Embryonic facial prominence (tissue), 1 donor: ENCODE measurements at regions not wholly inside any gene's neighbourhood (a gene's known extent, or its start where the extent isn't known, plus 50 kb on each side); places are given as distances from the start of the nearest gene placed in this dataset.
A peak's percentile ranks its signal among the peaks of the same experiment; 100 is the strongest.
"Not testable (repeated sequence)": the region's sequence is repeated elsewhere in the genome, so short reads cannot be mapped to it uniquely, and the experiment has no call there.

Source experiments
- DNase-seq: peaks from one replicate; pipeline ENCODE4 v3.0.0-alpha.2; 2016; ENCODE audit errors: extremely low spot score

DNA sequence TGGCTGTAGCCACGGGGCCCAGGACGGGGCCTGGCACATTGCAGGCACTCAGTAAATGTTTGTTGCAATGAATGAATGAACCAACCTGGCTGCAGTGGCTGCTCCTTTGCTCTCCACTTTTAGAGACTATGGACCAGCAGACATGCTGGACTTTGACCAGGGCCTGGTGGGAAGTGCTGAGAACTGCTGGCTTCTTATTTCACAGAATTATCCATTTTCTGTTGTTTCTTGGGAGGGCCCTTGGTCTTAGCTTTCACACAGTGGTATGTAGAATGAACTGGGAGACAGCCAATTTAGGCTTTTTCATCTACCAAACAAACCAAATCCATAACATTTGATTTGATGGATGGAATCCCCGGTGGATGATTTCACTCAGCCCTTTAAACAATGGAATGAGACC, 78.0 kb upstream of the LHFPL2 start:
- DNase-seq: no peak

DNA sequence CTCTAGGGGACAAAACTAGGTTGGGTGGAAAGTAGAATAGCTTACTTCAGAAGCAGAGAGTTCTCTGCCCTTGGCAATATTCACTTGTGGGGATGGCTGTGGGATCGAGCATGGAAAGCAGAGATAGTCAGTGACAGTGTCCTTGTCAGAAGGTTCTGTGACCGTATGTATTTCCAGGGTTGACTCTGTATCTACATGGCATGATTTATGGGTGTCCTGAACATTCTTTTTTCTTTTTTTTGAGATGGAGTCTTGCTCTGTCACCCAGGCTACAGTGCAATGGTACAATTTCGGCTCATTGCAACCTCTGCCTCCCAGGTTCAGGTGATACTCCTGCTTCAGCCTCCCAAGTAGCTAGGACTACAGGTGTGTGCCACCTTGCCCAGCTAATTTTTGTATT, 77.4 kb upstream of the LHFPL2 start:
- no peak for DNase-seq

DNA sequence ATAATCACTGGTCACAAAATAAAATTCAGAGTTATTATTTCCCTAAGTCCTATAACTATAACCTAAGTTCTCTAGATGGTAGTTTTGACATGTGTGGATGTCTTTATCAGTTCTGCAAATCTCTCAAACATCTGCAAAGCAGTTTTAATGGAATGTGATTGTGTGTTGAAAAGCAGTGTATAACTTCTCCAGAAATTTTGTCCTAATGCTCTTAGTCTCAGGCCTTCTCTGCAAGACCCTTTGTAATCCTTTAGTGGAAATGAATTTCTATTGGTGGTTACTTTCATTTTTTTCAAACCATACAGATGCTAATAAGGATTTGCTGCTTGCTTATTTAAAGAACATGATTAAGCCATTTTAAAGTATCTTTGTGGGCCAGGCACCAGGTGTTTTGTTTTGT, 75.5 kb upstream of the LHFPL2 start:
- no peak for DNase-seq

DNA sequence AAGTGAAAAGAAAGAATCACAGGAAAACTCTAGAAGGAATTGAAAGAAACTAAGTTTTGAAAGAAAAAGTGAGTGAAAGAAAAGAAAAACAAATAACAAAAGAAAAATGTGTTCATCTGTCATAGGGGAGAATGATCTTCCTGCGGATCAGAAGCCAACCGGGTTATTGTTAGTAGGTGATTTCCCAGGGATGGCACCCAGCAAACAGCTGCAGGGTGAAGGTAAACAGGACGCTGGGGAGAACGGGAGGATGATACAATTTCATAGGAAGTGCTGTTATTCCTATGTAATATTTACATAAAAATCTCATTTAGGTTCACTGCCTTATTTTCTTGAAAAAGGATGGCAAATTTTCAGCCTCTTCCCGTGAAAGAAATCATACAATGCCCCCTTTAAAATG, 72.4 kb upstream of the LHFPL2 start:
- DNase-seq: no peak

DNA sequence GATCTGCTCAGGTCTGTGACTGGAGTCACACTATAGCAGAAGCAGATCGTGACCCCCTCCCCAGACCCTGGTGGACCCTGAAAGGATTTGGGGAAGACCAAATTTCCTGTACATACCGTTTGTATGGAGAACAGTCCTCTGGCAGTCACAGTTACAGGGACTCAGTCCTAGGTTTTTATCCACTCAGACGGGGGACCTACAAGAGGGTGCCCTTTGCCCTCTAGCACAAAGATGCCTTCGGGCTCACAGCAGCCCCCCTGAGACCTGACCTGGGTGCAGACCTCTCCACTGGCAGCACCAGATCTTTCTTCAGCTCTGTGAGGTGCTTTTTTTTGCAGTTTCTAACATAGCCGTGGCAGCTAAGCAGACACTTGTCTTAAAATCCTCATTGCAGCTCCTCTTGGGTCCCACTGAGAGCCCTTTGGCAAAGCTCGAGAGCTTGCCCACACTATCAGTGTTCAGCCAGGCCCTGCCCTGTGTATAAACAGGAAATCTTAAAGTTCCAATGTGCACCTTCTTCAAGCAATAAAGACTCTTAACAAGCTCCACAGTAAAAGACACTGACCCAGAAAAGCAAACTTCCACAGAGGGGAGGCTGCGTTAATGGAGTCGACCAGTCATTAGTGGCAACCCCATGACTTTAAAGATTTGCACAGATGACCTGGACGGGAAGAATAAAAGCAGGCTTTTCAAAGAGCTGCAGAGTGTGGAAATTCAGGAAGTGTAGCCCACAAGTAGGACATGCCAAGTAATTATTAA, 71.8 kb upstream of the LHFPL2 start:
- no peak for DNase-seq

DNA sequence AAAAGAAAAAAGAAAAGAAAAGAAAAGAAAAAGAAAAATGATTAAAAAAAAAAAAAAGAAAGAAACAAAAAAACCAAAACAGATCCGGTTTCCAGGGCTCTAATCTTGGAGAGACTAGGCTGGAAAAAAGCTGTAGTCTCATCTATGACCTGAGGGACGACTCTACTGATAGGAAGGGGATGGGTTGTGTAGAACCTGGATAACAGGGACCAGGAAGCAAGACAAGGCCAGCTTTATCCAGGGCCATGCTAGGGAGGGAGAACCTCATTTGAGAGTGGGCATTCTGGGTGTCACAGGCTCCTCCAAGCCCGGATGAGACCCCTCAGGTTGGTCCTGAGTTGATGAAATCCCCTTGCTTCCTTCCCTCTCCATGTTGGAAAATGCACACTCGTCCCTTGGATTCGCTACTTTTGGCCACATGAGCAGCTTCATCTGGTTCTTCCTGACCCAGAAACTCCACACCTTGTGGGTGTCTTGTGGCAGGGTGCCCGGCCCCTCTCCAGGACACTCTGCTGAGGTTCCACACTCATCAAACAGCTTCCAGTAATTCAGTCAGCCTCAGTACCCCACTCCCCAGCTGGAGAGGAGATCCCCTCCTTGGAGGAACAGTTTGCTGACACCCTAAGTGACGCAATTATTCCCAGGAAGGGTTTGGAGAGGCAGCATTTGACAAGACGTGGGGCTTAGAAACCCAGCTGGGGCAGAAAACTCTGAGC, 71.1 kb upstream of the LHFPL2 start:
- no peak for DNase-seq

DNA sequence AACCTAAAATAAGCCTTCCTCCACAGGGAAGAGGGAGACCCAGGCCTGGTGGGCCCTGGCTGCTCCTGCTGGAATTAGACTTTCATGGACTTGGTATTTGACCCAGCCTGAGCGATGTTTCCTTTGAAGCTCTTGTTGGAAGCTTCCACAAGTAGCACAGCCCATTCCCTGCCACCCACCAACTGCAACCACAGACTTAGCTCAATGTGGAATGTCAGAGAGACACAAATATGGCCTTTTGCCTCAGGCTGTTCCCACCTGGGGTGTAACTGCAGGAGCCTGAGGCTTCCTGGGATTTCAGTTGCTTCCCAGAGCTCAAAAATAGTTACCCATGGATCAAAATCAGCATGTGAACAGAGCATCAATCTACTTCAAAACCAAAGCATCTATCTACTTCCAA, 70.3 kb upstream of the LHFPL2 start:
- no peak for DNase-seq

DNA sequence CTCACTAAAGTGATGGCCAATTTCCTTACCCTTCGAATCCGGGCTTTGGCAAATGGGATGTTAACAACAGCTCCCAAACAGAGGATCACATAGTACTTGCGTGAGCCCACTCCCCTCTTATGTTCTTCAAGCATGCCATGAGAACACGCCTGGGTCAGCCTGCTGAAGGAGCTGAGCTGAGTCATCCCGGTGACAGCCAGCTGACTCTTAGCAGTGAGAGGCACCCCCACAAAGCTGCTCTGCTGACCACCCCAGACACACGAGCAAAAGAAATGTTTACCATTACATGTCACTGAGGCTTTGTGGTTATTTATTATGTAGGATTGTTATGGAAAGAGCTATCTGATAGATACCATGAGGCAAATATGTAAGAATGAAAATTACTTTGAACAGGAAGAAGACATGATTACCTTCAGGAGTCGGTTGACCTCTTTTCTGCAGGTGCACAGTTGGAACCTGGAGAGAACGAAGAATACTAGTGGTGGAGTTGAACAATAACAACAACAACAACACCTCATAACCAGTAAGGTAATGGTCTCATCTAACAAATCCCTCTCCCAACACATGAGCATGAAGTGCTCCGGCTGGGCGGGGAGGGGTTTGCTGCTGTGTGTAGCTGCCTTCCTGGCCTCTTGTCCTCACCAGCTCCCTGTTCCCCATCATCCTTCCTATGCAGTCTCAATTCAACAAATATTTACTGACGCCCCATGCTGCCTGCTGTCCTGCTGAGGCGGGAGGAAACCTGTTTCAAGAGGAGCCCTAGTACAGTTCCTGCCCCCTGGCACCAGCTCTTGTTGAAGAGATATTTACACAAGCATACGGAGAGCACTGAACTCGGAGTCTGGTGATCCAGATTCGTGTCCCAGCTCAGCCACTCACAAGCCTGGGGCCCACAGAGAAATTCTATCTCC, 69.4 kb upstream of the LHFPL2 start:
- no peak for DNase-seq

DNA sequence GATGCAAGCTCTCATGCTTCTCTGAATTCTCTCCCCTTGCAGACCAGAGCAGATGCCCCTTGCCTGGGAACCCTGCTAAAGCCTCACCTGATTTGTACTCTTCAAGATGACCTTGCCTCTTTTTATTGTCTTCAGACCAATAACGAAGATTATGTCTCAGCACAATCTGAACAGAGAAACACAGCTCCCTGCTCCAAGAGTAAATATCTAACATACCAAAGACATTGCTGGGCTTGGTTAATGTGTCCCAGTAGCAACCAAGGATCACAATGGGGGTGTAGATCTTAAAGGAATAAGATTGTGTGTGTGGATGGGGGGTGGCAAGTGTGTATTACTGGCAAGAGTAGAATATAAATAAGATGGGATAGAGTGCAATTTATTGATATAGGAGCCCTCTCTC, 67.6 kb upstream of the LHFPL2 start:
- DNase-seq: no peak

DNA sequence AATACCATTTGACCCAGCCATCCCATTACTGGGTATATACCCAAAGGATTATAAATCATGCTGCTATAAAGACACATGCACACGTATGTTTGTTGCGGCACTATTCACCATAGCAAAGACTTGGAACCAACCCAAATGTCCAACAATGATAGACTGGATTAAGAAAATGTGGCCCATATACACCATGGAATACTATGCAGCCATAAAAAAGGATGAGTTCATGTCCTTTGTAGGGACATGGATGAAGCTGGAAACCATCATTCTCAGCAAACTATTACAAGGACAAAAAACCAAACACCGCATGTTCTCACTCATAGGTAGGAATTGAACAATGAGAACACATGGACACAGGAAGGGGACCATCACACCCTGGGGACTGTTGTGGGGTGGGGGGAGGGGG, 66.8 kb upstream of the LHFPL2 start:
- not testable (repeated sequence) for DNase-seq

DNA sequence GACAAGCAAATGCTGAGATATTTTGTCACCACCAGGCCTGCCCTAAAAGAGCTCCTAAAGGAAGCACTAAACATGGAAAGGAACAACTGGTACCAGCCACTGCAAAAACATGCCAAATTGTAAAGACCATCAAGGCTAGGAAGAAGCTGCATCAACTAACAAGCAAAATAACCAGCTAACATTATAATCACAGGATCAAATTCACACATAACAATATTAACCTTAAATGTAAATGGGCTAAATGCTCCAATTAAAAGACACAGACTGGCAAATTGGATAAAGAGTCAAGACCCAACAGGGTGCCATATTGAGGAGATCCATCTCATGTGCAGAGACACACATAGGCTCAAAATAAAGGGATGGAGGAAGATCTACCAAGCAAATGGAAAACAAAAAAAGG, 63.1 kb upstream of the LHFPL2 start:
- not testable (repeated sequence) for DNase-seq

DNA sequence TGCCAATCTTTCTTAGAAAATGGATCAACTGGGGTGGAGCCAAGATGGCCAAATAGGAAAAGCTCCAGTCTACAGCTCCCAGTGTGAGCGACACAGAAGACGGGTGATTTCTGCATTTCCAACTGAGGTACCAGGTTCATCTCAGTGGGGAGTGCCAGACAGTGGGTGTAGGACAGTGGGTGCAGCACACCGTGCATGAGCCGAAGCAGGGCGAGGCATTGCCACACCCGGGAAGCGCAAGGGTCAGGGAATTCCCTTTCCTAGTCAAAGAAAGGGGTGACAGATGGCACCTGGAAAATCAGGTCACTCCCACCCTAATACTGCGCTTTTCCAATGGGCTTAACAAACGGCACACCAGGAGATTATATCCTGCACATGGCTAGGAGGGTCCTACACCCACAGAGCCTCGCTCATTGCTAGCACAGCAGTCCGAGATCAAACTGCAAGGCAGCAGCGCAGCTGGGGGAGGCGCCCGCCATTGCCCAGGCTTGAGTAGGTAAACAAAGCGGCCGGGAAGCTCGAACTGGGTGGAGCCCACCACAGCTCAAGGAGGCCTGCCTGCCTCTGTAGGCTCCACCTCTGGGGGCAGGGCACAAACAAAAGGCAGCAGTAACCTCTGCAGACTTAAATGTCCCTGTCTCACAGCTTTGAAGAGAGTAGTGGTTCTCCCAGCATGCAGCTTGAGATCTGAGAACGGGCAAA, 61.3 kb upstream of the LHFPL2 start:
- not testable (repeated sequence) for DNase-seq

DNA sequence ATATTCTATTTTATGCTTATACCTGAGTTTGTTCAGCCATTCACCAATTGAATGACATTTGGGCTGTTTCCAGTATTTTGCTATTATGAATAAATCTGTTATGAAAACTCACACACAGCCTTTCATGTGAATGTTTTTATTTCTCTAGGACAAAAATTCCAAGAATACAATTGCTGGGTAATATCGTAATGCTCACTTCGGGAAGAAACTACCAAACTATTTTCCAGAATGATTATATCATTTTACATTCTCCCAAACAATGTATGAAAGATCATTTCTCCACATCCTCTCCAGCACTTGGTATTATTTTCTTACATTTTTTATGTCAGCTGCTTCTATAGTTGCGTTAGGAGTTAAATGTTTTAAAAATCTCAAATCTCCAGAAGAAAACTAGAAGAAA, 58.3 kb upstream of the LHFPL2 start:
- DNase-seq: no peak

DNA sequence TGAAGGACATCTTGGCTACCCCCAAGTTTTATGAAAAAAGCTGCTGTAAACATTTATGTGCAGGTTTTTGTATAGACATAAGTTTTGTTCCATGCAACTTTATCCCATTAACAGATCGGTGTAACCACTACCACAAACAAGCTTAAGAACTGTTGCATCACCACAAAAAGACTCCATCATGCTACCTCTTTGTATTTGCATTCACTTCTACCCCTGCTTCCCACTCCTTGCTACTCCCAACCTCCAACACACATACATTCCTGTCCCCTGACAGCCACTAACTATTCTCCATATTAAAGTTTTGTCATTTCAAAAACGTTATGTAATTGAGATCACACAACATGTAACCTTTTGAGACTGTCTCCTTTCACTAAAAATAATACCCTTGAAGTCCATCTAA, 57.8 kb upstream of the LHFPL2 start:
- no peak for DNase-seq

DNA sequence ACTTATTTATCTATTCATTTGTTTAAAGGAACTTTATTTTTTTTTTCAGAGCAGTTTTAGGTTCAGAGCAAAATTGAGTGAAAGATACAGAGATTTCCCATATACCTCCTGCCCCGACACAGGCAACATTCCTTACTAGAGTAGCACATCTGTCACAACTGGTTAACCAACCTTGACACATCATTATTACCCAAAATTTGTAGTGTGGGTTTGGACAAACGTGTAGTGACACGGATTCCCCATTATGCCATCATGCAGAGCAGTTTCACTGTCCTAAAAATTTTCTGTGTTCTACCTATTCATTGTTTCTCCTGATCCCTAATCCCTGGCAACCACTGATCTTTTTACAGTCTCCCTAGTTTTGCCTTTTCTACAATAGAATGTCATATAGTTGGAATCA, 57.3 kb upstream of the LHFPL2 start:
- no peak for DNase-seq

DNA sequence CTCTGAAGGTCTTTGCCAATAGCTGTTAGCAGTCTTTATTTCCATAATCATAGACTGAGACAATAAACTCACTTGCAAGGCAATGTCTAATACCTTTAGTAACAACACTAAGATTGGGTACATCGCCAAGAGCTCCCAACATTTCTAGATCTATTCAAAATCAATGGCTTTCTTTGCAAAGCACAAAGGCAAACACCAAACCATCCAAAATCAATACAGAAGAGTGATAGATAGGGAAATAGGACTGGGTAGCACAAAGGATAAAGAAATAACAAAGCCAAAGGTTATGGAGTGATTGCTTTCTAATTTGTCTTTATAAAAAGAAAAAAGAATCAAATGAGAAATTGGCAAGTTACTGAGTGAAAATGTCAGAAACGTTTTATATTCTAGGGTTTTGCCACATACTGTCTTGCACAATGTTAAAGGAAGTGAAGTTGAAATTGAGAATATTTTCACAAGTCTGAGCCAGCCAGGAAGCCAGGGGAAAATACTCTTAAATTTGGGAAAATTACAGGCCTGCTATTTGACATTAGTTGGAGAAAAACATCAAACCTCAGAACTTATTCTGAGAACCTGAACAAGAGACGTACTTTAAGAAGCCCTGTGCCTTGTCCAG, 53.3 kb upstream of the LHFPL2 start:
- no peak for DNase-seq

DNA sequence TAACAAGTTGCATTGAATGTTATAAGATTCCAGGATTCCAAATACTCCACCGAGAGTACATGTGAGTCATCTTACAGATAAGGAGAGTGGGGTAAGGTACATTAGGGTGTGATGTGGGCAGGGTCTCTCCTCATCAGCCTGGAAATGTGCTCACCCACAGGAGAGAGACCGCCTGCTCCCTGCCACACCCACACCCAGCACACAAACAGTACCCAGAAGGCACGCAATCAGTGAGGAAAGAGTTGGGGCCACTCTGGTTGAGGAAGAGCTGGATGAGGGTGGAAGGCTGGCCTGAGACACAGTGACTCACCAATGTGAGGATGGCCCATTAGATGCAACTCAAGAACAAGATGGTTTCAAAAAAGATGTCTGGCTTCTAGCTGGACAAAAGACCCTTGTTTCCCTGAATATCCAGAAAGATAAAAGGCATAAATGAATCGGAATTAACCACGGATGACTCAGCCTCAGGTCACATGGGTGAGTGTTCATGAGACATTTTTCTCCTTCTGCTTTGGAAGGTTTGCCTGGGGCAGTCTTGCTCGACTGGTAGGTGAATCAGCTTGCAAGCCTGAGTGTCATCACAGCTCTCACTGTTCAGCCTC, 51.1 kb upstream of the LHFPL2 start:
- no peak for DNase-seq

DNA sequence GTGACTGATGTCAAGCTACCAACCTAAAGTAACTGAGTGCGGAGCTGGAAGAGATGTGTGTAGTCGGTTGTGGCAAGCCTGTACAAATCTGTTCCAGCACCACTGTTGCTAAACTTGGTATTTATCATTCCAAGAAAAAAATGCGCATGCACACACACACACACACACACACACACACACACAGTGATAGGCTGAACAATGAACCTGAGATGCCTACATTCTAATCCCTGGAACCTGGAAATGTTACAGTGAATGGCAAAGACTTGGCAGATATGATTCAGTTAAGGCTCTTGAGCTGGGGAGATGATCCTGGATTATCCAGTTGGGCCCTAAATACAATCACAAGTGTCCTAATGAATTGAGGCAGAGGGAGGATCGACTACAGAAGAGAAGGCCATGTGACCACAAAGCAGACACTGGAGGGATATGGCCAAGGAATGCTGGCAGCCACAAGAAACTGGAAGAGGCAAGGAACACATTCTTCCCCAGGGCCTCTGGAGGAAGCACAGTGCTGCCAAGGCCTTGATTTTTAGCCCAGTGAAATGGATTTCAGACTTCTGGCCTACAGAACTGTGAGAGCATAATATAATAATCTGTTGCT, 49.7 kb upstream of the LHFPL2 start:
- DNase-seq: peak; percentile 16
